ENCODE measurements at regions not wholly inside any gene's neighbourhood (a gene's known extent, or its start where the extent isn't known, plus 50 kb on each side); places are given as distances from the start of the nearest gene placed in this dataset.

DNA sequence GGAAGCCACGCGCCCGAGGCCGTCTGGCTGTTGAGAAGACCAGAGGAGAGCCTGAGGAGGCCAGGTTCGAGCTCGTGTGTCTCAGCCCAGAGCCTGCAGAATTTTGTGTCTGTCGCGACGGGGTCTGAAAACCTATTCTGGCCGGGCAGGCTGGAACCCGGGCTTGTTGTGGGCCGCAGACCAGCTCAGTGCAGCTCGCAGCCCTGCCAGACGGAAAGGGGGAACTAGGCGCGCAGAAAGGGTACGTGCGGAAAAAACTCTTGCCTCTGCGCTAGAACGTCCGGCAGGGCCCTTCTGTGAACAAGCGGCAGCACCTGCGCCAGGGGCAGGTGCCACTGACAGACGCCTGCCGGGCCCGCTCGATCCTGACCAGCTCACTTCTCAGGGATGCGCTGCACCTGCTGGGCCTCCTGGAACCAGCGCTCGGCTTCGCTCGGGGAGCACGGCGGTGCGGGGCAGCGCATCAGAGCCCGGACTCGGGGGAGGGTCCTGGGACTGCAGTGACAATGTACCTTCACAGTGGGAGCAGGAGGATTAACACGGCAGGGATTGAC is 409.3 kb downstream of the BRD1 start:
- no peak overlapping the region for H3K4me3 ChIP-seq (ENCODE audit: low read depth, low read length)
- TF ChIP-seq, protein P1, sequence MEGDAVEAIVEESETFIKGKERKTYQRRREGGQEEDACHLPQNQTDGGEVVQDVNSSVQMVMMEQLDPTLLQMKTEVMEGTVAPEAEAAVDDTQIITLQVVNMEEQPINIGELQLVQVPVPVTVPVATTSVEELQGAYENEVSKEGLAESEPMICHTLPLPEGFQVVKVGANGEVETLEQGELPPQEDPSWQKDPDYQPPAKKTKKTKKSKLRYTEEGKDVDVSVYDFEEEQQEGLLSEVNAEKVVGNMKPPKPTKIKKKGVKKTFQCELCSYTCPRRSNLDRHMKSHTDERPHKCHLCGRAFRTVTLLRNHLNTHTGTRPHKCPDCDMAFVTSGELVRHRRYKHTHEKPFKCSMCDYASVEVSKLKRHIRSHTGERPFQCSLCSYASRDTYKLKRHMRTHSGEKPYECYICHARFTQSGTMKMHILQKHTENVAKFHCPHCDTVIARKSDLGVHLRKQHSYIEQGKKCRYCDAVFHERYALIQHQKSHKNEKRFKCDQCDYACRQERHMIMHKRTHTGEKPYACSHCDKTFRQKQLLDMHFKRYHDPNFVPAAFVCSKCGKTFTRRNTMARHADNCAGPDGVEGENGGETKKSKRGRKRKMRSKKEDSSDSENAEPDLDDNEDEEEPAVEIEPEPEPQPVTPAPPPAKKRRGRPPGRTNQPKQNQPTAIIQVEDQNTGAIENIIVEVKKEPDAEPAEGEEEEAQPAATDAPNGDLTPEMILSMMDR (IDR thresholded peaks at IDR 0.05; ENCODE audit: borderline replicate concordance, insufficient read depth, low read depth, low read length) = no peak

DNA sequence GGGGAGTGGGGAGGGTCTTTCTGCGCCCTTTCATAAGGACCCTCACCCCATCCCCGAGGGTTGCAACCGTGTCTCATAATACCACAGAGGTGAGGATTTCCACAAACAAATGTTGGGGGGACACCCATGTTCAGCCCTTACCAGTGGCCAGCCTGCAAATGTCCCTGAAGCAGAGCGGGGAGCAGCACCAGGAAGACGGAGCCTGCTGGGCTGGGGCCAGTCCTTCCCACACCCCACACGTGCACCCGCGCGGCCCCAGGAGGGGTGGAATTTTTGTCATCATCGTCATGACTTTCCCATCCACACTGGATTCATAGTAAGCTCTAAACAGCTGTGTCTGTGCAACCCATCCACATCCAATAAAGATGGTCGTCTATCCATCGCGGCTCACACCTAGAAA is 409.8 kb downstream of the BRD1 start:
- H3K4me3 ChIP-seq (ENCODE audit: low read depth, low read length) = no peak overlapping the region
- TF ChIP-seq, protein P1 (IDR thresholded peaks at IDR 0.05; ENCODE audit: borderline replicate concordance, insufficient read depth, low read depth, low read length) = no peak

- no peak overlapping the region for H3K4me3 ChIP-seq (ENCODE audit: low read depth, low read length)
- TF ChIP-seq, protein P1 (IDR thresholded peaks at IDR 0.05; ENCODE audit: borderline replicate concordance, insufficient read depth, low read depth, low read length) = no peak
These were observed 410.3 kb downstream of the BRD1 start for GRCh38 chr22:49417326-49417725.

GRCh38 chr22:49415151-49415951 is 412.3 kb downstream of the BRD1 start:
- TF ChIP-seq, protein P1 (IDR thresholded peaks at IDR 0.05; ENCODE audit: borderline replicate concordance, insufficient read depth, low read depth, low read length) = no peak
- no peak overlapping the region for H3K4me3 ChIP-seq (ENCODE audit: low read depth, low read length)

GRCh38 chr22:49413551-49413950 is 414.1 kb downstream of the BRD1 start:
- TF ChIP-seq, protein P1 (IDR thresholded peaks at IDR 0.05; ENCODE audit: borderline replicate concordance, insufficient read depth, low read depth, low read length) = no peak
- no peak overlapping the region for H3K4me3 ChIP-seq (ENCODE audit: low read depth, low read length)

- no peak overlapping the region for H3K4me3 ChIP-seq (ENCODE audit: low read depth, low read length)
- TF ChIP-seq, protein P1 (IDR thresholded peaks at IDR 0.05; ENCODE audit: borderline replicate concordance, insufficient read depth, low read depth, low read length) = no peak
These were observed 414.5 kb downstream of the BRD1 start for GRCh38 chr22:49413146-49413545.

DNA sequence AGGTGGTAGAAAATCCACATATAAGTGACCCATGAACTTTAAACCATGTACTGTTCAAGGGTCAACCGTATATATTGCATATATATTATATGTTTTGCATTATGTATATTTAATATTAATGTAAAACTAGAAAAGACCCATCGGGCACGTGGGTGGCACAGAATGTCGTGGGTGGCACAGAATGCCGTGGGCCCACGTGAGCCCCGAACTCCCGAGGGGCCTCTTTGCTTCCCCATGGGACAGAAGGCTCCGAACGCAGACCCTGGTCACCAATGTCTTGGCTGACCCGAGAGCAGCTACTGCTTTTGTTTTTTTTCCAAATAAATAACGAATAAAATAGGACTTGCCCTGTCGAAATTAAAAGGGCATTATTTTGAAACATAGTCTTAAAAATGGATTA is 415.4 kb downstream of the BRD1 start:
- no peak overlapping the region for H3K4me3 ChIP-seq (ENCODE audit: low read depth, low read length)
- TF ChIP-seq, protein P1 (IDR thresholded peaks at IDR 0.05; ENCODE audit: borderline replicate concordance, insufficient read depth, low read depth, low read length) = no peak
